D341Med (cell line): ENCODE measurements at regions not wholly inside any gene's neighbourhood (a gene's known extent, or its start where the extent isn't known, plus 50 kb on each side); places are given as distances from the start of the nearest gene placed in this dataset.

Experiments
- DNase-seq: peaks from one replicate; pipeline ENCODE4 v3.0.0; 2012; ENCODE audit warnings: low spot score

DNA sequence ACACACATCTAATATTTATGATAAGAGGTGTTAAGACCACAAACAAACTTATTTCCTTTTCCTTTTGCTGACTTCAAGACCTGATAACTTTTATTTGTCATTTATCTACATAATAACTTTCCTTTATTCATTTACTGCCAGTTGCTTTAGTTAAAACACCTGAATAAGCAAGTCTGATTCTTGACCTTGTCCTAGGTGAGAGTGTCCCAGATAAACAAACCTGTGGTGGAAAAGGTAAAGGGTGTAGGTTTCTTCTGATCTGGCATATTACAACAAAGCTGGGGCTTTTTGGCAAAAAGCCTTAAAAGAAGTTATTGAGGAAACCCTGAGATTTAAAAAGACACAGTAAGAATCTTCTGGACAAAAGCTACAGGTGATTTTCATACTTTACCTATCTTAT lies 191.5 kb downstream of the ZBBX start:
- no peak for DNase-seq

DNA sequence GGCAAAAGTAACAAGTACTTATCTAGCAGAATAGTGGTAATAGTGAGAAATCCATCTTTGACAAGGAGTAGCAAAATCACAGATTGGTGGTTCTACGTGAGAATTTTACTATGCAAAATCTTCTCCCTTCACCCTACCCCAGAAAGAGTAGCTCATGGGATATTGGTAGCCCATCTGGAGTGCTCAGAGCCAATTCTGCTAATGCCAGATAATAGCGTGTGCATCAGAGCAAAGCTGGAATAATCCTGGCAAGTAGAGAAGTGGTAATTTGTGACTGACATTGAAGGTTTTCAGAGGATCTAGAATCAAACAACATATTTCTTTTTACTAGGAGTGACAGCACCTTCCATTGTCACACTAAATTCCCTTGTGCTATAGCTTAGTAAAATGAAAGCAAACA lies 192.9 kb downstream of the ZBBX start:
- DNase-seq, result peak; percentile 63

DNA sequence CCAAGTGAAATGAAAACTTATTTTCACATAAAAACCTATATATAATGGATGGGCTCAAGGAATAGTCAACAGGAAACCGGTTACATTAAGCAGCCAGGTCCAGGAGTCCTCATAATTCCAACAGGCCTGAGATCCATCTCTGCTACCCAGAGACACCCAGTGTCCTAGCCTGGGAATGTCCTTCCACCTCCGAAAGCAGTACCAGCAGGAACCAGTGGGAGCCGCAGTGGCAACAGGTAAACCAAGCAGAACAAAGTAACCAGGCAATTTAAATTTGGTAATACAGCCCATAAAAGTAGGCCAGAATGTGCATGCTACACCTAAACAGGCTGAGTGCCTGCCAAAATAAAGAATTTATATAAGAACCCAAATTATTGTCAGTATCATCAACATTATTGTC lies 195.6 kb downstream of the ZBBX start:
- no peak for DNase-seq

DNA sequence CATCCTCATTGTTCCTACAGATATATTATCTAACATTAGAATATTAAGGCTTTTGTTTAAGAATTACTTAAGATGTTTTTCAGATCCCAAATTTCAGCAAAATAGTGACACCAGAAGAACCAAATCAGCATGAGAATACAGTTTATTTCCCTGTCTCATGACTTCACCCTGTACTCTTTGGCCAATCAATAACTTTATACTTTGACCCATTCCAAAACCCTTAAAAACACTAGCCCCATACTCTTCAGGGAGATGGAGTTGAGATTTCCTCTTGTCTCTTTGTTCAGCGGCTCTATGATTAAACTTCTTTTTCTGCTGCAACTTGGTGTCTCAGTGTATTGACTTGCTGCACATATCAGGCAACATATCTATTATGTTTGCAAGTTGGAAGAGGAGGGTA lies 207.7 kb downstream of the ZBBX start:
- no peak for DNase-seq

DNA sequence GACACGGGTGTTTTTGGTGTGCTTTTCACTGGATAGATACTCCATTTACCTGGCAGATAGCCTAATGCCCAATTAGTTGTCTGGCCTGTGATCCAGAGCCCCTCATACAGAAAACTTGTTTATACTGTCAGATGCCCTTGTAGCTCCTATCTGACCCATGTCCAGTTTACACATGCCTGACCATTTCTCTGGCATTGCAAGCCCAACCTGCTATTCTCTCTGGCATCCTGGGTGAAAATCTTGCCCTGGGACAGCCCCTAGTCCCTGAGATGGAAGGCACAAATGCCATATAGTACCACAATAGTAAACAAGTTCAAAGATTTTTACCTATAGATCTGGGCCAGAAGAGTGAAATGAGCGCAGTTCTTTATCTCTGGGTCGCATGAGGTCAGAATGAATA lies 212.6 kb downstream of the ZBBX start:
- peak; percentile 11 for DNase-seq

DNA sequence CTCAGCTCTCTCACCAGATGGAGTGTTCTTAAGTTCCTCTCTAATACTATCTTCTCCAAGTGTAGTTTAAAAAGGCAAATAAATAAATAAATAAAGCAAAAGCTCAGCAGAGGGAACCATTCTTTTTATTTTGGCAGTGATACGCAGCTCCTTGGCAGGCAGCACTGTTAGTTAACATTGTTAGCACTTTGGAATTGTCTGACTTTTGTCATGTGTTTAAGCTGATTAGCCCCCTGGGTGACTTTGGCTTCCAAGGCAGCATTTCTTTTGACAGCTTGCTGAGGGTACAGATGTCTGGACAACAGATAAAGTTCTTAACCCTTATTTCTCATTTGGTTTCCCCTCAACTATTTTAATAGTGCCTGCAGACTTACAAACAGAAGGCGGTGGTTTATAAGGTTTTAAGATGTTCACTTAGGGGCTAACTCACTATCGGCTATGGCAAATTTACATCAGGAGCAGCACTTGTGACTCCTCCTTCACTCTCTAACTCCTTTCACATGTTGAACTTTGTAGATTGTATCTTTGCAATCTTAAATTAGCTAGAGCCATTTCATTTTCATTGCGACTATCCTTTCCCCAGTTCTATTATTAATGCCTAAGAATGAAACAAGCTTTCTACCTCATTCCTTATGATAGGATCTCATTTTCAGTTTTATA lies 213.4 kb downstream of the ZBBX start:
- DNase-seq, result peak; percentile 50

DNA sequence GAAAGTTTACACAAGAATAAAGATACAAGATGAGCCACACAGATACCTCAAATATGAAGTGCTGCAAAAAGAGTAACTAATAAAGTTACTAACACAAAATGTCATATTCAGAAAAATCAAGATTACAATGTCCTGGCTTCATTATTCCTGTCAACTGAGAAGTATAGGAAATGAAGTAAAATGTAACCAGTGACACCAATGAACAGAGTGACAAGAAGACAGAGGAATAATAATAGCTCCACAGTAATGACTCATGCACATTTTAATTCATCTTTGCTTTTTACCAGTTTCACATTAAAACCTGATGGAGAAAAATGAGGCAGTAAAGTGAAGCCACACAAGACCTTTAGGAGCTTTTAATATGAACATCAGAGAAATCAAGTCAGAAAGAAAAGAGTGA lies 214.1 kb downstream of the ZBBX start:
- DNase-seq, result no peak

DNA sequence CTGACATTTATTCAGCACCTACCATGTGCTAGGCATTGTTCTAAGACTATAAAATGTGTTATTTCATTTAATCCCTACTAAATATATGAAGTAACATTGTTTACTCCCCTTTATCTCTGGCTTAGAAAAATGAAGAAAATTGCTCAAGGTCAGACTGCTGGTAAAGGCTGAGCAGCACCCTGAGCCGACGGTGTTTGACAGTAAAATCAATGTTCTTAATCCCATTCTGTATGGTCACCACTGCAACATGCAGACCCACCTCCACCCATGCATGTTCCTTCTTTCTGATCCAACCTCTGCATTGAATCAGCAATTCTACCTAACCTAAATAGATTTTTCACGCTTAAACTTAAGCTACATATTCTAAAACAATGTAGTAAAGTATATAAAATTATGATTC lies 216.5 kb downstream of the ZBBX start:
- DNase-seq, result no peak

DNA sequence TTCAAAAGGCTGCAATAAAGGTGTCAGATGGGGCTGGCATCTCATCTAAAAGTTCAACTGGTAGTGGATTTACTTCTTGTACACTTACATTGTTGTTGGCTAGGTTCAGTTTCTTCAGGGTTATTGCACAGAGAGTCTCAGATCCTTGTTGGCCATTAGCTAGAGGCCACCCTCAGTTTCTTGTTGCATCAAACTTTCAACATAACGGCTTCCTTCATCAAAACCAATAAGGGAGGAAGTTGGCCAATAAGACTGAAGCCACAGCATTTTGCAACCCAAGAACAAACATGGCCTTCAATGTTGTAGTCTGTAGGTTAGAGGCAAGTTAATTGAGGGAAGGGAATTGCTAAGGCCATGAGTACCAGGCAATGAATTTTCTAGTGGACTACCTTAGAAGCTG lies 218.0 kb downstream of the ZBBX start:
- DNase-seq, result no peak

DNA sequence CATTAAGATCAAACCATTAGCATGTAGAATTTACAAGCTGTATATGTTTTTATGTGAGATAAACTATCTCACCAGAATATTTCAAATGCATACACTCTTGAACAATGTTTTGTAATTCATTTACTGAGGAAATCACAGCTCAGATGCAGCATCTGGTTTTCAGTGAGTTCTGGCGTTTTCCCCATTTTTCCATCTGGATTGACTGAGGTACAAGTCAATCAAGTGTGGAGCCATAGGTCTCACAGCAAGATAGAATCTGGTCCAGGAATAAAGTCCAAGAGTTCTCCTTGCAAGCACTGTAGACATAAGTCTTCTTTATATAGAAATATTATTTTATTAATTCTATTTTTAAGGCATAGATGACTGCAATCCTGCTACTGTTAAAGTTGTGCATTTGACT lies 219.3 kb downstream of the ZBBX start:
- no peak for DNase-seq

DNA sequence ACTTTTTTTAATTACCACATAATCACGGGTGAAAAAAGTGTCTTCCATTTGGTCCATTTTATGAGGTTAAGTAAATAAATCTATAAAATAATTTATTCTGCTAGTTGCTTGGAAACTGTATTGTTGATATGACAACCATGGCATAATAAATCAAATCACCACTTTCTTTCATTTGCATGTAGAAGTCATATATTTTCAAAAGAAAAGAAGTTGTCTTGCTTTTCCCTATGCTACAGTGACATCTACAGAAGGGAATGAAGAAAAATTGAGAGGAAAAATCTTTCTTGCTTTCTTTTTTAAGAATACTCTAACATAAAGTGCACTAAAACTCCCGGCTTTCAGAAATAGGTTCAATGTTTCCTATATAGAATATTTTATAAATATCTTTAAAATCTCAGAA lies 228.5 kb downstream of the ZBBX start:
- no peak for DNase-seq

DNA sequence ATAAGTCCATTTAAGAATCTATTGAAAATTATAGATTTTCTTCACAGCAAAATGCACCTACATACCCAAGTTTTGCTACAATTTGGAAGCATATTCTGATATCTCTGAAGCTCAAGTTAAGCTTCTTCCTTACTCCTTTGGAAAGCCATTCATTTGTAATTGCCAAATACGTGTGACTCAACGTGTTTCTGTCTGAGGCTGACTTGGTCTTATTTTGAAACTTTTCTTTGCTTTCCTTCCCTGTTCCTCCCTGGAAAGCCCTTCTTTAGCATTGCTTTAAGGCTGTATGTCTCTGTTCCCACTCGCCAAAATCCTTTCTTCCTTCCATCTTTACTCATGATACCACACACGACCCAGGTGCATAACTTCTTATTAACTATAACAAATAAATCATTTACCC lies 232.0 kb downstream of the ZBBX start:
- DNase-seq, result no peak

DNA sequence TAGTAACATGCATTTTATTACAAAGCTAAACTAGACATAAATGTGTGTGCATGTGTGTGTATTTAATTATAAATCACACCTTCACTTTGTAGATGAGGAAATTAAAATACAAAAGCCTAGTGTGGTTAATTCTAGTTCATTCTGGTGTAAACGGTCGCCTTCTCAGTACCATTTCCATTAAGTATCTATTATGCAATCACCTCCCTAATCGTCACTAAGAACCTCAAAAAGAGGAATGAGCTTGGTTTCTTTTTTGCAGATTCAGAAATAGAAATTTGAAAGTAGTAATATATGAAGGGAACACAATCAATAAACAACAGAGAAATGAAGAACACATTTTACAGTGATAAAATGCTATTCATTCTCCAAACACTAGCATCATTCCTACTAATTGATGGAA lies 233.2 kb downstream of the ZBBX start:
- no peak for DNase-seq

DNA sequence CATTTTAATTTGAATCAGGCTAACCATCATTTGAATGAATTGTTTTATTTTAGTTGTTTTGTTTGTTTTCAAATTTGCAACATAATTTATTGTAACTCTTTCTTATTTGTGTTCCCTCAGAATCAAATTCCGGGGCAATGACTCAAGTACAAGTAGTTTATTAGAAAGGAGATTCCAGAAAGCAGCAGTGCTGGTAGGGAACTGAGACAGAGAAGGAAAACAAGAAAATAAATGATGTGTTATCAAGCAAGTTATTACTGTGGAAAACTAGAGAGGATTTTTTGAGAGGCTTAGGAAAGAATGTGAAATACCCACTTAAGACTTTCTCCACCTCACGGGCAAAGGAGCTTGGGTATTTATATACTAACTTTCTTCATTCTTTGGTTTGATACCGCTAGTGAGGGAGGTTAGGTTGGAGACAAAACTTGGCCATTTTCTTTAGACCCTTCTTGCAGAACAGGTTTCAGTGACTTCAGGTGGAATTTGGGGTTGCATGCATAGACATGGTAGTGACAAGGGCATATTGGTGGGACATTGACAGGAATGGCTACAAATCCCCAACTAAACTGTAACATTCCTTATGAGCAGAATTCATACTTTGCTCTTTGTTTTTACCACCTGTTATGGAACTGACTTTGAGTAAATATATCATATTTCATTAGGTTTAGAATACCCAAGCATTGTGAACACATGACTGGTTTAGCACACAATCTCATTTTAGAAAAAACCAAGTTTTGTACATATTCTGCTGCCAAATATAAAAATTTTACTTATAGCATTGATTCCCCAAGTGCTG lies 254.3 kb downstream of the ZBBX start:
- DNase-seq, result no peak

DNA sequence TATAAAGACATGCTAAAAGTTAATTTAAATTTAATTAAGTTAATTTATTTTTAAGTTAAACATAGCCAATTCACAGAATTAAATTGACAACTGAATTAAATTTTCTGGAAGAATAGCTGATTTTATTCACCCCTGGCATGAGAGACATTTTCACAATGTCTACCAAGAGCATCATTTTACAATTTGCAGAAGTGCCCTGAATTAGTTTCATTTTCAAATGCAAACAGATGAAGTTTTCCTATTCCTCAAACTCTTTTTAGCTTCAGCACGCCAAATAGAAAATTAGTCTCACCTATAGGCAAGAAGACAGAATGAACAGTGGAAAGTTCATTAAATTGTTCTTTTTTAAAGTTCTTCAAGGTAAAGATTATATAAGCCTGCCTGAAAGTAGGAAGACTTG lies 259.3 kb downstream of the ZBBX start:
- no peak for DNase-seq

DNA sequence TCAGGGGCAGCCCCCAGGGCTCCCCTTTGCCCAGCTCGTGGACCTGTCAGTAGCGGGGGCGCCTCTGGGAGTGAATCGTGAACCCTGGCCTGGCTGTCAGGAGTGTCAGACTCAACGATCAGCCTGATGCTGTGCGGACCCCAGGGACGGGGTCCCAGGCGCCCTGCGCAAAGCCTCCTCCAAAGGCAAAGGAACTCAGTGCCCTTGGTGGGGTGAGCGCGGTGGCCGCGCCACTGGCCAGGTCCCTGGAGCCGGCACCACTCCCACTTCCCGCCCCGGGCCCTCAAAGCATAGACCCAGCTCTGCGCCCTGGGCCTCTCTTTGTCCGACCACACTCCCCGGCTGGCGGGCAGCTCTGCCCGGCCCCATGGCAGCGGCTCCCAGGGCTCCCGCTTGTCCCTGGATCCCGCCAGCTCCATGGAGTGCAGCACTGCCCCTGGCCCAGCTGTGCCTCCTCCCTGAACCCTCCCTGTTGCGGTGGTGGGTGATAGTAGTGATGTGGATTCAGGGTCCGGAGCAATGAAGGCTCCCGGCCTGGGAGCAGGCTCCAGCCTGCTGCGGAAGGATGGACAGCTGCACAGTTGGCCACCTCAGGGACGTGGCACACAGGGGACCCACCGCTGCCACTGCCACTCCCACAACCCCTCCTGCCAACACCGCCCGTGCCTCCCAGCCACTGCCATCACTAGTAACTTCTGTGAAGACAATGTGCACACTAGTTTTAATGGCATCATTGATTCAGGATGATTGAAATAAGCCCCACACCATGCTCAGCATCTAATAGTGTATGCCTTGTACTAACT lies 263.8 kb downstream of the ZBBX start:
- DNase-seq, result peak; percentile 19

DNA sequence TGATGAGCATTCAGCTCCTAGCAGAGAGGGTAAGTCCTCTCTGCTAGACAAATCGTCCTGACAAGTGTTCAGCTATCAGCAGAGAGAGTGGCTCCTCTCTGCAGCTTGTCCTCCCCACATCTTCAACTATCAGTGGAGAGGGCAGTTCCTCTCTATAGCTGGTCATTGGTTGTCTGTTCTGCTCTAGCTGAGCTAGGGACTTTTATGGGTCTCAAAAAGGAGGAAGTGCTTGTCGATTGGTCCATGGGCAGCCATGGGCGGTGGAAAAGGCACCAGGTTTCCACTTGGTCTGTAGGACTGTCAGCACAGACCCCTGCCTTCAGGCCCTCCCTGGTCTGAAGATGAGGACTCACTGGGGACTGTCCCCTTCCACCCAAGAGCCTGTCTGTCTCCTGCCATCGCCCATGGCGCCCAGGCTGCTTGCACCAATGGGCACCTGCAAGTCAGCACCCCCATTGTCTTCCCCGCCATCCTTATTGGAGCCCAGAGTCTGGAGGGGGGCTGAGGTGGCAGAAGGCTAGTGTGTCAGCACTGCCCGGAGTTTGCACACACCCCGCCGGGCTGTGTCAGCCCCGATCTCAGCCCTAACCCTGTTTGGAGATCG lies 264.7 kb downstream of the ZBBX start:
- no peak for DNase-seq

DNA sequence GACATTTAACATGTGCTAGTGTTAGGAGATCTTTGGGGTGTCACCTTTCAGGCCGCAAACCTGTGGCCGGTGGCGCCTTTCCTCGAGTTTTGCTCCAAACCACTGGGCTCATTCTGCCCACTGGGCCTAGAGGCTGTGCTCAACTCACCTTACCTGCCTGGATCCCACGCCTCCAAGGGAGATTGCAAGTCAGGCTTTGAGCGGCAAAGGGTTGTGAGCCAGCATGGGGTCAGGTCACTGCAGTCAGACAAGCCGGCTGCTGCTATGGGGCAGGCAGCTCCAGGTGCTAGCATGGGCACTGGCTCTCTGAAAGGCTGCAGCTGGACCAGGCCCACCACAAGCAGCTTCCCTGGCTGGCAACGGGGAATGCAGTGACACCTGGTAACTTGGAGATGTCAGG lies 265.5 kb downstream of the ZBBX start:
- no peak for DNase-seq

DNA sequence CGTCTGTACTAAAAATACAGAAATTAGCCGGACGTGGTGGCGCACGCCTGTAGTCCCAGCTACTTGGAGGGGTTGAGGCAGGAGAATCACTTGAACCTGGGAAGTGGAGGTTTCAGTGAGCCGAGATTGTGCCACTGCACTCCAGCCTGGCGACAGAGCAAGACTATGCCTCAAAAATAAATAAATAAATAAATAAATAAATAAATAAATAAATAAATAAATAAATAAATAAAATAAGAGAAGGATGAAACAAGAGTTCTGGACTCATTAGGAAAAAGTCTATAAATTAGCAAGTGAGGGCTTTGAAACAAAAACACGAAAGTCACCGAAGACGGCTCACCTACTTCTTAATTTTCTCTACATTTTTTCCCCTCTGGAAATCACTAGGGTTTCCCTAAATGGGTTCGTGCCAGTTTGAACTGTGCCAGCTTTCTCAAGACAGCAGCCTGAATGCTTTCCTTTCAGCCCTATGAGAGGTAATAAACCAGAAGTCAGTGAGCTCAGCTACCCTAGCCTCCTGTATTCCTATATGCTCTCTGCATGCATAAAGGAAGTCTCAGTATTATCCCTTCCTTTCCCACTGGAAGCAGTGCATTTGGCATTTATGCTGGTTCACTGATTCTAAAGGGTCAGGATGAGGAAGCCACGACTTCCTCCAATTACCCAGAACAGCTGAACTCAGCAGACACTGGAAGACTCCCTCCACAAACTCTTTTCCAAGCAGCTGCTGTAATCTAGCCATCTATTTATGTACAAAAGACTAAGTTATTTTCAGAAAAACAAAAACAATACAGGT lies 266.9 kb downstream of the ZBBX start:
- DNase-seq, result no peak

DNA sequence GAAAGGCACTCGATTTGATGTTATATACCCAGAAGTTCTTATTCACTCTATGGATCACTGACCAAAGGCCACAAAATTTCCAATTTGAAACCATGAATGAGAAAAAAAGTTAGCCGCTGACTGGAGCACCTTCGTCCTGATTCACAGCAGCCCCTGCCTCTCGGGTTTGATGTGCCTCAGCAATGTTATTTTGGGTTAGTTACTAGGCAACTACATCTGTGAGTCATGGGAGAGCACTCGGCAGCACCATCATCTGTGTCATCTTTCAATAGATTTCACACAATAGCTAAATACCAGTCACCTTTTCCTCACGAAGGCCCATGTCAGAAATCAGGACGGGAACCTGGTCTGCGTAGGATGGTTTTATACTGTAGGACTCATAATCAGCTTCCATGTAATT lies 269.2 kb downstream of the ZBBX start:
- DNase-seq, result no peak

DNA sequence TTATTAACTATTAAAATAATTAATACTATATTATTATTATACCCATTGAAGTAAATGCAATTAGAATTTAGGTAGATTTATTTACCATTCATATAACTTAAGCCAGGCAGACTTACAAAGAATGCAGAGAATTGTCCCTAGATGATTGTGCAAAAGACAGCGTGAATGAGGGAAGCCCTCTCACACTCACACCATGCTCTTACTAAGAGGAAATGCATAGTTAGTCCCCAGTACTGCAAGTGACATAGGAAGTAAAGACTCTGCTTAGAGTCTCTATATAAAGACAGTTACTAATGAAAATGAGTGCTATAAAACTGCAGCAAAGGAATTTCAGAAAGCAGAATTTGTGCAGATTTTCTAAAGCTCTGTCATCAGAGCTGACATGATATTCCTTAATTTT lies 270.4 kb downstream of the ZBBX start:
- no peak for DNase-seq

DNA sequence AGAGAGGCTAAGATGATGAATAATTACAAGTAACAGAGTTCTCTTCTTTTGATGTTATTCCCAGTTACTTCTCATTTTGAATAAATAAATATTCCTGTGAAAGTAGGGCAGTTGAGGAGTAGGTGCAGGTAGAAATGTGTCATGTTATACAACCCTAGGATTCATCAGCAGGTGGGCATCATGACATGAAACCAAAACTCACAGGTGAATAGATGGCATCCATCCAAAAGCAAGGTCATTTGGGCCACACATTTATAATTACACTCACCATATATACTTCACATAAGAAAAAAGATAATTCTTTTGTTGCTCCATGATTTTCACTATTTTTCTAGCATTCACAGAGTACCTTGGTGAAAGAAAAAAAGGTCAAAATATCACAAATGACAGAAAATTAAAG lies 273.6 kb downstream of the ZBBX start:
- DNase-seq, result no peak
